NT2/D1 (cell line): ENCODE measurements at regions not wholly inside any gene's neighbourhood (a gene's known extent, or its start where the extent isn't known, plus 50 kb on each side); places are given as distances from the start of the nearest gene placed in this dataset.
"Not testable (repeated sequence)": the region's sequence is repeated elsewhere in the genome, so short reads cannot be mapped to it uniquely, and the experiment has no call there.

Experiments
- DNase-seq: peaks from one replicate; pipeline ENCODE4 v3.0.0-alpha.2; 2011; ENCODE audit warnings: low read depth, low spot score
- H3K27me3 ChIP-seq: 2 replicates; pipeline ENCODE4 v1.6.0; 2011; ENCODE audit warnings: mild to moderate bottlenecking; ENCODE audit not compliant: insufficient read length, insufficient read depth
- H3K36me3 ChIP-seq: 2 replicates; pipeline ENCODE4 v1.6.1; 2011; ENCODE audit warnings: mild to moderate bottlenecking, low read length, mixed read lengths; ENCODE audit not compliant: insufficient read depth, insufficient read length
- H3K4me1 ChIP-seq: 2 replicates; pipeline ENCODE4 v1.5.1; 2011; ENCODE audit not compliant: insufficient read depth, insufficient read length
- H3K4me3 ChIP-seq: 2 replicates; pipeline ENCODE4 v1.5.1; 2011; ENCODE audit warnings: low read depth; ENCODE audit not compliant: insufficient read length
- H3K9ac ChIP-seq: 2 replicates; pipeline ENCODE4 v1.6.0; 2011; ENCODE audit warnings: low read depth; ENCODE audit not compliant: insufficient read length
- H3K9me3 ChIP-seq: 2 replicates; pipeline ENCODE4 v1.5.1; 2011; ENCODE audit warnings: mild to moderate bottlenecking, low read length; ENCODE audit not compliant: insufficient read depth
- SUZ12 ChIP-seq: IDR thresholded peaks from 2 replicates; pipeline ENCODE4 v1.6.1; 2011; ENCODE audit not compliant: insufficient read length, insufficient read depth; ENCODE audit errors: extremely low read depth
- YY1 ChIP-seq: IDR thresholded peaks from 2 replicates; pipeline ENCODE4 v1.6.1; 2011; ENCODE audit not compliant: insufficient read length, insufficient read depth
- ZNF274 ChIP-seq: IDR thresholded peaks from 2 replicates; pipeline ENCODE4 v1.6.1; 2011; ENCODE audit warnings: mild to moderate bottlenecking, low read depth, low read length

DNA sequence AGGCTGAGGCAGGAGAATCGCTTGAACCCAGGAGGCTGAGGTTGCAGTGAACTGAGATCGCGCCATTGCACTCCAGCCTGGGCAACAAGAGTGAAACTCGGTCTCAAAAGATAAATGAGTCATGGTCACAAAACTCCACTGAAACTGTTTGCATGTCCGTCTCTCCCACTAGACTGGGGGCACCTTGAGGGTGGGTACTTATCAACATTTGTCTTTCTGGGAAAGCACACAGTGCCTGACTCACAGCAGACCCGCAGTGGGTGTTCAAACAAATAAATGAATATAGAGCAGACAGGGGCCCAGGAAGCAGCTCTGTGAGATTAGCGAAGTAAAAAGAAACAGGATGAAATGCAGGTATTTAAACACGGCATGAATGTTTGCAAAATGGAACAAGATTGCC, 211.1 kb upstream of the GATA6 start:
- DNase-seq, result no peak
- H3K4me3 ChIP-seq, result no peak overlapping the region
- no peaks in the 10 kb centered on the region for H3K36me3 ChIP-seq
- H3K27me3 ChIP-seq, result no peaks in the 10 kb centered on the region
- TF ChIP-seq YY1 (no peak), SUZ12 (no peak)
- H3K4me1 ChIP-seq, result no peaks in the 10 kb centered on the region
- no peak overlapping the region for H3K9ac ChIP-seq
- H3K9me3 ChIP-seq, result no peaks in the 10 kb centered on the region

DNA sequence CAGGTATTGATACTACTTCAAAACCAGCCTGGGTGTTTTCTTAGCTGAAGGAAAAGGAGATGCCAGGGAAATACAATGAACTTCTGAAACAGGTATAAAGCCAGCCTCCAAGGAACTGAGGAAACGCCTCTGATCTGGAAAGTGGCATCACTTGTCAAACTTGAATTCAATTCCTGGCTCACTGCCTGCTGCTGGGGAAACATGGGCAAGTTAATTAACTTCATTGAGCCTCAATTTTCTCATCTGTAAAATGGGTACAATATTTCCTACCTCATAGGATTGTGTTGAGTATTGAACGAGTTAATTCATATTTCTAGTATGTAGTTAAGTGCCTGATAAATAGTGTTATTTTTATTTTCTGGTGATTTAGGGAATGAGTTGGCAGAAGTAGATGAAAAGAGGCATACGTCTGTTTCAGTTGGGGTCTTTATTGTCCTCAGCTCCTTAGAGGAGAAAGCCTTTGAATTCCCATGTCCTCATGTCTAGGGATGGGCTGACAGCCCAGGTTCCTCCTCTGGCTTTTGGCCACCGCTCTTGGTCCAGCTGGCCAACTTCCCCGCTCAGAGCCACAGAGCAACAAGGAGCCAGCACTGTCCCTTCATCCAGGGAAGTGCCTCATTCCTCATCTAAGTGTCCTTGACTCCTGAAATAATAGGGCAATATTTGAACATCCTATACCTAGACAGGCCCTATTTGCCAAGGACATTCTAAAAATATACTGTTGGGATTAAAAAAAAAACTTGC, 210.5 kb upstream of the GATA6 start:
- Histone ChIP-seq H3K9ac (no peak overlapping the region), H3K27me3 (no peaks in the 10 kb centered on the region), H3K36me3 (no peaks in the 10 kb centered on the region), H3K4me1 (no peaks in the 10 kb centered on the region), H3K9me3 (no peaks in the 10 kb centered on the region), H3K4me3 (no peak overlapping the region)
- DNase-seq, result no peak
- no peak for TF ChIP-seq ZNF274

DNA sequence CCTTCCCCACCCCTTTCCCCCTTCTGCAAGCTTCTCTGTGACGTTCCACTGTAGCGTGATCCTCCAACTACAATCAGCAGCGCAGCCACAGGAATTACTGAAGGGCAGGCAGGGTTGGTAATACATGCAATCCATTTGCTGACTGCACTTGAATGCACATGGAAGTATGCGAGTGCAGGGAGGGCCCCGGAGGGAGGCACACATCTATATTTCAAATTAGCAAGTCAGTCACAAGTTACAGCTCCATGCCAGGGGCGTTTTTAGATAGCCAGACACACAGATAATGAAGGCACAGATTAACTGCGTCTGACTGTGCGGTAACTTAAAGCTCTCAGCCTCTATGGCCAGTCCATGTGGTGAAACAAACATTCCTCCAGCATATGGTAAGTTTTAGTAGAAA, 209.2 kb upstream of the GATA6 start:
- Histone ChIP-seq H3K9ac (no peak overlapping the region), H3K4me3 (no peak overlapping the region), H3K4me1 (no peaks in the 10 kb centered on the region), H3K9me3 (no peaks in the 10 kb centered on the region), H3K36me3 (no peaks in the 10 kb centered on the region), H3K27me3 (no peaks in the 10 kb centered on the region)
- DNase-seq, result no peak
- TF ChIP-seq ZNF274 (no peak), YY1 (no peak), SUZ12 (no peak)

DNA sequence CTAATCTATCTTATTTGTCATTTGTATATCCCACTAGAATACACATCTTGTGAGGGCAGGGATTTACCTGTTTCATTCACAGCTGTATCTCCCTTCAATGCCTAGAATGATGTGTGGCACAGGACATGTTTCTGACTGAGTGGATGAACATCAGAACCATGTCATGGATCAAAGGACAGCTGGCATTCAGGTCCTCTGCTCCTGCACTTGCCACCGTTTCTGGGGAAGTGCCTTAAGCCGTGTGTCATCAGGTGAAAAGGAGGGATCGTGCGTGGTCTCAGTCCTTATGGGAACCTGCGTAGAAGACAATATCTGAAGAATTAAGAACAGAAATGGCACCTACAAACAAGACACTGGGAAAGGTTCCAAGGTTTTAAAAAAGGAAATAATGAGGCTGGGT, 206.1 kb upstream of the GATA6 start:
- no peak overlapping the region for H3K4me3 ChIP-seq
- H3K9ac ChIP-seq, result no peak overlapping the region
- H3K27me3 ChIP-seq, result no peaks in the 10 kb centered on the region
- DNase-seq, result no peak
- H3K9me3 ChIP-seq, result no peaks in the 10 kb centered on the region
- TF ChIP-seq SUZ12 (no peak), YY1 (no peak), ZNF274 (no peak)
- H3K4me1 ChIP-seq, result no peaks in the 10 kb centered on the region
- H3K36me3 ChIP-seq, result no peaks in the 10 kb centered on the region

DNA sequence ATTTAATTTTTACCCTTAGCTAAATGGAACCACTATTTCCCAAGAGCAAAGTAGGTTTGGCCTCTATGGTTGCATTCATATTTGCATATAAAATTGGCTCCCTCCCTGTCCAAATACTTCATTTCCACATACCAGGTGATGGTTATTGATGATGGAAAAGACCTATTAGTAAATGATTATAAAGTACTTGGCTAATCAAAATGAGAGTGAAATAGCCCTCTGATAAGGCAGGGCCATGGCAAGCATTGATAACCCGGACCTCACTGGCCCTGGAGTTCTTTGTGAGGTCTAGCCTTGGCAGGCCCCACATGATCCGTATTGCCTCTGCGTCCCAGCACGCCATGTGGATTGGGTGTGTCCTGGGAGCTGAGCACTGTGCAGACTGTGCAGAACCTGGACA, 201.1 kb upstream of the GATA6 start:
- H3K4me3 ChIP-seq, result no peak overlapping the region

DNA sequence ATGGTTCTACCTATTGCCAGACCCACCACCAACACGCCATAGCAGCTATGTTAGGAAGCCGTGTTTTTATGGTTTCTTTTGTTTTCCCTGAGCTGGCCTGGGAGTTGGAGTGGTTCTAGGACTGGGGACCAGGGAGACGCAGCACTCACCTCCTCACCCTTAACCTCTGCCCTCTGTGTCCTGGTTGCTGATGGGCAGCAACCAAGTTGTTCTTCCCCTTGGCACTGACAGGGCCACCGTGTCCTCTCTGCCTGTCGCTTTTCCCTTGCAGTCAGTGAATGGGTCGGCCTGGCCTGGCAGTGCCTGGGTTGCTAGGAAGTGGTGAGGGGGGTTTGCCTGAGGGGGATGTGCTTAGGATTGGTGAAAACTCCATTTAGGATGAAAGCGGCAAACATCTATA, 197.1 kb upstream of the GATA6 start:
- TF ChIP-seq ZNF274 (no peak), YY1 (no peak), SUZ12 (no peak)
- no peaks in the 10 kb centered on the region for H3K9me3 ChIP-seq
- DNase-seq, result no peak
- H3K27me3 ChIP-seq, result no peaks in the 10 kb centered on the region
- H3K36me3 ChIP-seq, result no peaks in the 10 kb centered on the region
- no peak overlapping the region for H3K9ac ChIP-seq
- H3K4me3 ChIP-seq, result no peak overlapping the region
- no peaks in the 10 kb centered on the region for H3K4me1 ChIP-seq

More for the DNA sequence above, 201.1 kb upstream of the GATA6 start:
- Histone ChIP-seq H3K9ac (no peak overlapping the region), H3K36me3 (no peaks in the 10 kb centered on the region), H3K9me3 (no peaks in the 10 kb centered on the region), H3K4me1 (no peaks in the 10 kb centered on the region), H3K27me3 (no peaks in the 10 kb centered on the region)
- no peak for DNase-seq
- TF ChIP-seq SUZ12, result no peak
- no peak for TF ChIP-seq YY1
- TF ChIP-seq ZNF274, result no peak

DNA sequence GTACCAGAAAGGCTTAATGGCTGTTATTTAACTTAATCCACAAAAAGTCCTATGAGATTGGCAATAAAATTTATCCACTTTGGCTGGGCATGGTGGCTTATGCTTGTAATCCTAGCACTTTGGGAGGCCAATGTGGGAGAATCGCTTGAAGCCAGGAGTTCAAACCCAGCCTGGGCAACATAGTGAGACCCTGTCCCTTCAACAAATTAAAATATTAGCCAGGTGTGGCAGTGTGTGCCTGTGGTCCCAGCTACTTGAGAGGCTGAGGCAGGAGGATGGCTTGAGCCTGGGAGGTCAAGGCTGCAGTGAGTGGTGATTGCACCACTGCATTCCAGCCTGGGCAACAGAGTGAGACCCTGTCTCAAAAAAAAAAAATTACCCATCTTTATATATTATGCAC, 193.4 kb upstream of the GATA6 start:
- H3K4me3 ChIP-seq, H3K9me3 ChIP-seq: not testable (repeated sequence)

More for the DNA sequence above, 193.4 kb upstream of the GATA6 start:
- H3K27me3 ChIP-seq, H3K36me3 ChIP-seq, DNase-seq, H3K4me1 ChIP-seq, H3K9ac ChIP-seq: not testable (repeated sequence)
